ENCODE measurements at regions not wholly inside any gene's neighbourhood (a gene's known extent, or its start where the extent isn't known, plus 50 kb on each side); places are given as distances from the start of the nearest gene placed in this dataset.

GRCh38 chr21:18118566-18118965 is 126.1 kb upstream of the CHODL start:
- 2% methylated on average over 1 of the region's 1 CpG for WGBS (ENCODE audit: low lambda C conversion rate)
- Histone ChIP-seq H3K27me3 (ENCODE audit: control insufficient read depth in 1 of 2, insufficient read depth in 2 of 2, low read length in 2 of 2) (no peaks in the 10 kb centered on the region), H3K4me3 (replicated peaks in 1 of 3; ENCODE audit: insufficient read depth in 1 of 3, low read depth in 2 of 3, low read length in 3 of 3) (no peak overlapping the region), H3K4me1 (ENCODE audit: insufficient read depth, low read length) (no peaks in the 10 kb centered on the region), H3K9ac (ENCODE audit: insufficient read depth, low read depth, low read length) (no peak overlapping the region), H3K36me3 (replicated peaks in 1 of 2; ENCODE audit: control insufficient read depth in 1 of 2, insufficient read depth in 2 of 2, low read length in 2 of 2) (no peaks in the 10 kb centered on the region), H3K4me2 (ENCODE audit: low read depth, low read length) (no peak overlapping the region), H4K20me1 (ENCODE audit: insufficient read depth, low read length) (no peaks in the 10 kb centered on the region), H3K9me3 (ENCODE audit: low read length) (no peaks in the 10 kb centered on the region), H3K27ac (ENCODE audit: extremely low read length, insufficient read depth, low read length) (no peak overlapping the region), H2AFZ (ENCODE audit: low read length) (no peak overlapping the region), H3K79me2 (ENCODE audit: insufficient read depth, low read length) (no peaks in the 10 kb centered on the region)
- CTCF ChIA-PET (ENCODE audit: low intra/inter-chr PET ratio, low total read pairs) = no interaction called here
- no peak for ATAC-seq
- DNase-seq (ENCODE audit: low spot score) = no peak
- POLR2A ChIA-PET = no interaction called here
- no peak for FAIRE-seq
- BruUV-seq (replicated peaks) = no TSS peak
- intact Hi-C loops (cut with micrococcal nuclease; ENCODE audit: unreplicated experiment) (no loop called here), in situ Hi-C loops (cut with HindIII; ENCODE audit: extremely low pct_ligation_motif_present, low pct_unique_long_range_greater_than_20kb) (no loop called here)
- TF ChIP-seq ZNF781 (CRISPR knock-in tag; IDR thresholded peaks at IDR 0.05; ENCODE audit: borderline replicate concordance, not compliant biosample characterization) (no peak), ZFP91 (CRISPR knock-in tag; IDR thresholded peaks at IDR 0.05; ENCODE audit: borderline replicate concordance) (no peak), CHD2 (IDR thresholded peaks at IDR 0.05; ENCODE audit: low read depth, low read length) (no peak), SIN3A (IDR thresholded peaks at IDR 0.05; ENCODE audit: borderline replicate concordance, low read depth, low read length) (no peak), GTF3A (CRISPR knock-in tag; conservative IDR thresholded peaks at IDR 0.05) (no peak), ZFP82 (CRISPR knock-in tag; IDR thresholded peaks at IDR 0.05; ENCODE audit: borderline replicate concordance) (no peak), NR2C2 (CRISPR knock-in tag; IDR thresholded peaks at IDR 0.05; ENCODE audit: borderline replicate concordance) (no peak), CHD4 (IDR thresholded peaks at IDR 0.05; ENCODE audit: borderline replicate concordance, low read length) (no peak), ZNF670 (CRISPR knock-in tag; IDR thresholded peaks at IDR 0.05; ENCODE audit: borderline replicate concordance) (no peak), SALL1 (CRISPR knock-in tag; IDR thresholded peaks at IDR 0.05) (no peak), ZNF160 (CRISPR knock-in tag; IDR thresholded peaks at IDR 0.05) (no peak)
- TF ChIP-seq, protein P1, sequence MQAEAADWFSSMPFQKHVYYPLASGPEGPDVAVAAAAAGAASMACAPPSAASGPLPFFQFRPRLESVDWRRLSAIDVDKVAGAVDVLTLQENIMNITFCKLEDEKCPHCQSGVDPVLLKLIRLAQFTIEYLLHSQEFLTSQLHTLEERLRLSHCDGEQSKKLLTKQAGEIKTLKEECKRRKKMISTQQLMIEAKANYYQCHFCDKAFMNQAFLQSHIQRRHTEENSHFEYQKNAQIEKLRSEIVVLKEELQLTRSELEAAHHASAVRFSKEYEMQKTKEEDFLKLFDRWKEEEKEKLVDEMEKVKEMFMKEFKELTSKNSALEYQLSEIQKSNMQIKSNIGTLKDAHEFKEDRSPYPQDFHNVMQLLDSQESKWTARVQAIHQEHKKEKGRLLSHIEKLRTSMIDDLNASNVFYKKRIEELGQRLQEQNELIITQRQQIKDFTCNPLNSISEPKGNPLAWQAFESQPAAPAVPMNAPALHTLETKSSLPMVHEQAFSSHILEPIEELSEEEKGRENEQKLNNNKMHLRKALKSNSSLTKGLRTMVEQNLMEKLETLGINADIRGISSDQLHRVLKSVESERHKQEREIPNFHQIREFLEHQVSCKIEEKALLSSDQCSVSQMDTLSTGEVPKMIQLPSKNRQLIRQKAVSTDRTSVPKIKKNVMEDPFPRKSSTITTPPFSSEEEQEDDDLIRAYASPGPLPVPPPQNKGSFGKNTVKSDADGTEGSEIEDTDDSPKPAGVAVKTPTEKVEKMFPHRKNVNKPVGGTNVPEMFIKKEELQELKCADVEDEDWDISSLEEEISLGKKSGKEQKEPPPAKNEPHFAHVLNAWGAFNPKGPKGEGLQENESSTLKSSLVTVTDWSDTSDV (CRISPR knock-in tag; IDR thresholded peaks at IDR 0.05) = no peak
- TF ChIP-seq, protein P2, sequence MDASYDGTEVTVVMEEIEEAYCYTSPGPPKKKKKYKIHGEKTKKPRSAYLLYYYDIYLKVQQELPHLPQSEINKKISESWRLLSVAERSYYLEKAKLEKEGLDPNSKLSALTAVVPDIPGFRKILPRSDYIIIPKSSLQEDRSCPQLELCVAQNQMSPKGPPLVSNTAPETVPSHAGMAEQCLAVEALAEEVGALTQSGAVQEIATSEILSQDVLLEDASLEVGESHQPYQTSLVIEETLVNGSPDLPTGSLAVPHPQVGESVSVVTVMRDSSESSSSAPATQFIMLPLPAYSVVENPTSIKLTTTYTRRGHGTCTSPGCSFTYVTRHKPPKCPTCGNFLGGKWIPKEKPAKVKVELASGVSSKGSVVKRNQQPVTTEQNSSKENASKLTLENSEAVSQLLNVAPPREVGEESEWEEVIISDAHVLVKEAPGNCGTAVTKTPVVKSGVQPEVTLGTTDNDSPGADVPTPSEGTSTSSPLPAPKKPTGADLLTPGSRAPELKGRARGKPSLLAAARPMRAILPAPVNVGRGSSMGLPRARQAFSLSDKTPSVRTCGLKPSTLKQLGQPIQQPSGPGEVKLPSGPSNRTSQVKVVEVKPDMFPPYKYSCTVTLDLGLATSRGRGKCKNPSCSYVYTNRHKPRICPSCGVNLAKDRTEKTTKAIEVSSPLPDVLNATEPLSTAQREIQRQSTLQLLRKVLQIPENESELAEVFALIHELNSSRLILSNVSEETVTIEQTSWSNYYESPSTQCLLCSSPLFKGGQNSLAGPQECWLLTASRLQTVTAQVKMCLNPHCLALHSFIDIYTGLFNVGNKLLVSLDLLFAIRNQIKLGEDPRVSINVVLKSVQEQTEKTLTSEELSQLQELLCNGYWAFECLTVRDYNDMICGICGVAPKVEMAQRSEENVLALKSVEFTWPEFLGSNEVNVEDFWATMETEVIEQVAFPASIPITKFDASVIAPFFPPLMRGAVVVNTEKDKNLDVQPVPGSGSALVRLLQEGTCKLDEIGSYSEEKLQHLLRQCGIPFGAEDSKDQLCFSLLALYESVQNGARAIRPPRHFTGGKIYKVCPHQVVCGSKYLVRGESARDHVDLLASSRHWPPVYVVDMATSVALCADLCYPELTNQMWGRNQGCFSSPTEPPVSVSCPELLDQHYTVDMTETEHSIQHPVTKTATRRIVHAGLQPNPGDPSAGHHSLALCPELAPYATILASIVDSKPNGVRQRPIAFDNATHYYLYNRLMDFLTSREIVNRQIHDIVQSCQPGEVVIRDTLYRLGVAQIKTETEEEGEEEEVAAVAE (CRISPR knock-in tag; IDR thresholded peaks at IDR 0.05; ENCODE audit: borderline replicate concordance) = no peak
- TF ChIP-seq, protein P3, sequence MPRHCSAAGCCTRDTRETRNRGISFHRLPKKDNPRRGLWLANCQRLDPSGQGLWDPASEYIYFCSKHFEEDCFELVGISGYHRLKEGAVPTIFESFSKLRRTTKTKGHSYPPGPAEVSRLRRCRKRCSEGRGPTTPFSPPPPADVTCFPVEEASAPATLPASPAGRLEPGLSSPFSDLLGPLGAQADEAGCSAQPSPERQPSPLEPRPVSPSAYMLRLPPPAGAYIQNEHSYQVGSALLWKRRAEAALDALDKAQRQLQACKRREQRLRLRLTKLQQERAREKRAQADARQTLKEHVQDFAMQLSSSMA (CRISPR knock-in tag; IDR thresholded peaks at IDR 0.05) = no peak

All from HepG2 (cell line).